Loucy (cell line): ENCODE measurements at regions not wholly inside any gene's neighbourhood (a gene's known extent, or its start where the extent isn't known, plus 50 kb on each side); places are given as distances from the start of the nearest gene placed in this dataset.

Source experiments
- EZH2phosphoT487 ChIP-seq: fragments of 200-600 bp; IDR thresholded peaks from 2 replicates; pipeline ENCODE4 v1.6.1; 2018; ENCODE audit warnings: antibody characterized with exemption, mild to moderate bottlenecking, moderate library complexity, borderline replicate concordance
- TF ChIP-seq, protein P1 (sequence below): fragments of 200-600 bp; sonication (generic); conservative IDR thresholded peaks from 2 replicates; pipeline ENCODE4 v1.5.1; 2014; ENCODE audit warnings: mild to moderate bottlenecking, antibody characterized with exemption, low read length

DNA sequence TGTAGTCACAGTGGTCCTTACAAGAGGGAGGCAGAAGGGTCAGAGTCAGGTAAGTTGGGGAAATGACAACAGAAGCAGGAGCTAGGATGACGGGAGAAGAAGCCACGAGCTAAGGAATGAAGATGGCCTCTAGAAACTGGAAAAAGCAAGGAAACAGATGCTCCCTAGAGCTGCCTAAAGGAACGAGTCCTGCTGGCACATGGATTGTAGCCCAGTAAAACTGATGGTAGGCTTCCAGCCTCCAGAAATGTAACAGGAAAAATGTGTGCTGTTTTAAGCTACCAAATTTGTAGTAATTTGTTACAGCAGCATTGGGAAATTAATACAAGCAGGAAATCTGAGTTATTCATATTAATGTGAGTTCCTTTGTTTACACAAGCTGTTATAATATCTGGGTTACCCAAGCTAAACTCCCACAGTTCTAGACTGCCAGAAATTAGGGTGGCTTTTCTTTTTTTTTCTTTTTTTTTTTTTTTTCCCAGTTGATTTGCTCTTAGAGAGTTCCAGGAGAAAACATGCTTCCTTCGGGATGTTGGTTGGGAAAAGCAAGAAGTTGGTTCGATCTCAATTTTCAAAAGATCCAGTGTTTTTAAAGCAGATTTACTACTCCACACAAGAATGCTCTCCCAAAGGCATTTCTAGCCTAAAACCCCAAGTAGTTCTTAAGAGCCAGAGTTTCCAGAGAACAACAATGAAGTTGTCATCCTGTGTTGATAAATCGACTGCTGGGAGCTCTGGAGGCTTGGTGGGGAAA, 400.0 kb upstream of the SLC24A2 start:
- TF ChIP-seq, protein P1, sequence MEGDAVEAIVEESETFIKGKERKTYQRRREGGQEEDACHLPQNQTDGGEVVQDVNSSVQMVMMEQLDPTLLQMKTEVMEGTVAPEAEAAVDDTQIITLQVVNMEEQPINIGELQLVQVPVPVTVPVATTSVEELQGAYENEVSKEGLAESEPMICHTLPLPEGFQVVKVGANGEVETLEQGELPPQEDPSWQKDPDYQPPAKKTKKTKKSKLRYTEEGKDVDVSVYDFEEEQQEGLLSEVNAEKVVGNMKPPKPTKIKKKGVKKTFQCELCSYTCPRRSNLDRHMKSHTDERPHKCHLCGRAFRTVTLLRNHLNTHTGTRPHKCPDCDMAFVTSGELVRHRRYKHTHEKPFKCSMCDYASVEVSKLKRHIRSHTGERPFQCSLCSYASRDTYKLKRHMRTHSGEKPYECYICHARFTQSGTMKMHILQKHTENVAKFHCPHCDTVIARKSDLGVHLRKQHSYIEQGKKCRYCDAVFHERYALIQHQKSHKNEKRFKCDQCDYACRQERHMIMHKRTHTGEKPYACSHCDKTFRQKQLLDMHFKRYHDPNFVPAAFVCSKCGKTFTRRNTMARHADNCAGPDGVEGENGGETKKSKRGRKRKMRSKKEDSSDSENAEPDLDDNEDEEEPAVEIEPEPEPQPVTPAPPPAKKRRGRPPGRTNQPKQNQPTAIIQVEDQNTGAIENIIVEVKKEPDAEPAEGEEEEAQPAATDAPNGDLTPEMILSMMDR: no peak
- no peak for TF ChIP-seq EZH2phosphoT487
